ENCODE measurements at regions not wholly inside any gene's neighbourhood (a gene's known extent, or its start where the extent isn't known, plus 50 kb on each side); places are given as distances from the start of the nearest gene placed in this dataset.

GRCh38 chr1:232883992-232884661 is 66.3 kb upstream of the NTPCR start:
- TF ChIP-seq NFIC (IDR thresholded peaks at IDR 0.05): no peak
- TF ChIP-seq CREB1 (IDR thresholded peaks at IDR 0.05; ENCODE audit: low read depth): no peak
- TF ChIP-seq, protein P1, sequence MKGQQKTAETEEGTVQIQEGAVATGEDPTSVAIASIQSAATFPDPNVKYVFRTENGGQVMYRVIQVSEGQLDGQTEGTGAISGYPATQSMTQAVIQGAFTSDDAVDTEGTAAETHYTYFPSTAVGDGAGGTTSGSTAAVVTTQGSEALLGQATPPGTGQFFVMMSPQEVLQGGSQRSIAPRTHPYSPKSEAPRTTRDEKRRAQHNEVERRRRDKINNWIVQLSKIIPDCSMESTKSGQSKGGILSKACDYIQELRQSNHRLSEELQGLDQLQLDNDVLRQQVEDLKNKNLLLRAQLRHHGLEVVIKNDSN (IDR thresholded peaks at IDR 0.05): no peak
- TF ChIP-seq, protein P2, sequence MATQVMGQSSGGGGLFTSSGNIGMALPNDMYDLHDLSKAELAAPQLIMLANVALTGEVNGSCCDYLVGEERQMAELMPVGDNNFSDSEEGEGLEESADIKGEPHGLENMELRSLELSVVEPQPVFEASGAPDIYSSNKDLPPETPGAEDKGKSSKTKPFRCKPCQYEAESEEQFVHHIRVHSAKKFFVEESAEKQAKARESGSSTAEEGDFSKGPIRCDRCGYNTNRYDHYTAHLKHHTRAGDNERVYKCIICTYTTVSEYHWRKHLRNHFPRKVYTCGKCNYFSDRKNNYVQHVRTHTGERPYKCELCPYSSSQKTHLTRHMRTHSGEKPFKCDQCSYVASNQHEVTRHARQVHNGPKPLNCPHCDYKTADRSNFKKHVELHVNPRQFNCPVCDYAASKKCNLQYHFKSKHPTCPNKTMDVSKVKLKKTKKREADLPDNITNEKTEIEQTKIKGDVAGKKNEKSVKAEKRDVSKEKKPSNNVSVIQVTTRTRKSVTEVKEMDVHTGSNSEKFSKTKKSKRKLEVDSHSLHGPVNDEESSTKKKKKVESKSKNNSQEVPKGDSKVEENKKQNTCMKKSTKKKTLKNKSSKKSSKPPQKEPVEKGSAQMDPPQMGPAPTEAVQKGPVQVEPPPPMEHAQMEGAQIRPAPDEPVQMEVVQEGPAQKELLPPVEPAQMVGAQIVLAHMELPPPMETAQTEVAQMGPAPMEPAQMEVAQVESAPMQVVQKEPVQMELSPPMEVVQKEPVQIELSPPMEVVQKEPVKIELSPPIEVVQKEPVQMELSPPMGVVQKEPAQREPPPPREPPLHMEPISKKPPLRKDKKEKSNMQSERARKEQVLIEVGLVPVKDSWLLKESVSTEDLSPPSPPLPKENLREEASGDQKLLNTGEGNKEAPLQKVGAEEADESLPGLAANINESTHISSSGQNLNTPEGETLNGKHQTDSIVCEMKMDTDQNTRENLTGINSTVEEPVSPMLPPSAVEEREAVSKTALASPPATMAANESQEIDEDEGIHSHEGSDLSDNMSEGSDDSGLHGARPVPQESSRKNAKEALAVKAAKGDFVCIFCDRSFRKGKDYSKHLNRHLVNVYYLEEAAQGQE (IDR thresholded peaks at IDR 0.05; ENCODE audit: low read depth): no peak
- TF ChIP-seq, protein P3, sequence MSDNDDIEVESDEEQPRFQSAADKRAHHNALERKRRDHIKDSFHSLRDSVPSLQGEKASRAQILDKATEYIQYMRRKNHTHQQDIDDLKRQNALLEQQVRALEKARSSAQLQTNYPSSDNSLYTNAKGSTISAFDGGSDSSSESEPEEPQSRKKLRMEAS (IDR thresholded peaks at IDR 0.05): no peak

- TF ChIP-seq FOXM1 (IDR thresholded peaks at IDR 0.05; ENCODE audit: borderline replicate concordance, low read depth) (no peak), YY1 (IDR thresholded peaks at IDR 0.05; ENCODE audit: low read depth) (no peak), EP300 (IDR thresholded peaks at IDR 0.05; ENCODE audit: borderline replicate concordance) (no peak), EGR1 (IDR thresholded peaks at IDR 0.05) (no peak), TAF1 (IDR thresholded peaks at IDR 0.05; ENCODE audit: low read depth) (no peak), ZBTB7A (IDR thresholded peaks at IDR 0.05; ENCODE audit: low read depth) (no peak), RAD21 (IDR thresholded peaks at IDR 0.05; ENCODE audit: low read depth) (no peak), TCF12 (IDR thresholded peaks at IDR 0.05; ENCODE audit: low read depth) (no peak), CREB1 (IDR thresholded peaks at IDR 0.05; ENCODE audit: low read depth) (no peak), CEBPB (IDR thresholded peaks at IDR 0.05) (no peak)
- TF ChIP-seq, protein P1 (IDR thresholded peaks at IDR 0.05): no peak
- TF ChIP-seq, protein P3 (IDR thresholded peaks at IDR 0.05): no peak
- TF ChIP-seq, protein P2 (IDR thresholded peaks at IDR 0.05; ENCODE audit: low read depth): no peak
These were observed 64.1 kb upstream of the NTPCR start for GRCh38 chr1:232886271-232886670.

DNA sequence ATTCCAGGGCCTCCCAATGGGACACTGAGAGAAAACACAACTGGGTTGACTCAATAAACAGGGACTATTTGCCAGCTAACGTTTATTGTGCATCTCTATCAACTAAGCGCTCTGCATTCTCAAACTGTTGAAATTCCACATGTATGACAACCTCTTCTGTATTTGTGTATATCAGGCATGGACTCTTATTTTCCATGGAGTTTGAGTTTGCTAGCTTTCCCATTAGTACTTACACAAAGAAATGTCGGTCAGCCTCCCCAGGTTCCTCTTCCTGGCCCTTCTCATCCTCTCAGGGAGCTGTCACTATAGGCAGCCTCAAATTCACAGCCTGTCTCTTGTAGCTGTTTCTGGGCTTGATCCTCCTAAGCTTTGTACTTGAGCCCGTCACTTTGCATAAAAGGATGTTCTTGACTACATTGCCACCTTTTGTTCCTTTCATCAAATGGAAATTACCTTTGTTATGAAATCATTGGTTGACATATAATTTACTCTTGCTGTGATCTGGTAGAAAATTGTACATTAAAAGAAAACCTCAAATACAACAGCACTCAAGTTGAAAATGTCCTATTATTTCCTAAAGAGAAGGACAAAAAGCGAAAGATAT is 60.0 kb upstream of the NTPCR start:
- TF ChIP-seq NFIC (IDR thresholded peaks at IDR 0.05): no peak
- no peak for TF ChIP-seq EP300 (IDR thresholded peaks at IDR 0.05; ENCODE audit: borderline replicate concordance)
- TF ChIP-seq, protein P2 (IDR thresholded peaks at IDR 0.05; ENCODE audit: low read depth): no peak
- no peak for TF ChIP-seq CREB1 (IDR thresholded peaks at IDR 0.05; ENCODE audit: low read depth)
- no peak for TF ChIP-seq RAD21 (IDR thresholded peaks at IDR 0.05; ENCODE audit: low read depth)
- no peak for TF ChIP-seq TCF12 (IDR thresholded peaks at IDR 0.05; ENCODE audit: low read depth)
- TF ChIP-seq, protein P3 (IDR thresholded peaks at IDR 0.05): no peak
- no peak for TF ChIP-seq ZBTB7A (IDR thresholded peaks at IDR 0.05; ENCODE audit: low read depth)
- no peak for TF ChIP-seq YY1 (IDR thresholded peaks at IDR 0.05; ENCODE audit: low read depth)
- TF ChIP-seq TAF1 (IDR thresholded peaks at IDR 0.05; ENCODE audit: low read depth): no peak
- no peak for TF ChIP-seq EGR1 (IDR thresholded peaks at IDR 0.05)
- no peak for TF ChIP-seq FOXM1 (IDR thresholded peaks at IDR 0.05; ENCODE audit: borderline replicate concordance, low read depth)
- TF ChIP-seq TEAD4 (IDR thresholded peaks at IDR 0.05): no peak
- TF ChIP-seq, protein P1 (IDR thresholded peaks at IDR 0.05): no peak
- TF ChIP-seq CEBPB (IDR thresholded peaks at IDR 0.05): no peak
